ENCODE measurements at regions not wholly inside any gene's neighbourhood (a gene's known extent, or its start where the extent isn't known, plus 50 kb on each side); places are given as distances from the start of the nearest gene placed in this dataset.

- H3K4ac ChIP-seq (ENCODE audit: low read depth, low read length), result no peak overlapping the region
- no peak overlapping the region for H3K23ac ChIP-seq (ENCODE audit: insufficient read length, low read depth, low read length)
- no peaks in the 10 kb centered on the region for H3K4me1 ChIP-seq (ENCODE audit: insufficient read depth, low read length)
- no peak overlapping the region for H2BK5ac ChIP-seq (ENCODE audit: insufficient read length, low read length)
- H2BK20ac ChIP-seq (ENCODE audit: low read depth, low read length, poor library complexity, severe bottlenecking), result no peak overlapping the region
- H3T11ph ChIP-seq (ENCODE audit: low read length), result no peak overlapping the region
- no peaks in the 10 kb centered on the region for H3K27me3 ChIP-seq (ENCODE audit: insufficient read depth, low read length)
- no peak overlapping the region for H2AK5ac ChIP-seq (ENCODE audit: insufficient read length, low read length)
- Mint-ChIP-seq H3K9me3 (no peaks in the 10 kb centered on the region), H3K36me3 (ENCODE audit: insufficient read depth in 1 of 3, low read depth in 3 of 3) (no peaks in the 10 kb centered on the region), H3K4me3 (no peak overlapping the region), H3K27ac (no peak overlapping the region), H3K27me3 (ENCODE audit: low read depth) (peaks cover 4% of the 10 kb centered on the region), H3K4me1 (peaks cover 1 to 2% of the 10 kb centered on the region in 2 experiments; a peak in 1 of 4 replicates)
- H3K4me2 ChIP-seq (ENCODE audit: insufficient read depth, insufficient read length, low read length), result no peak overlapping the region
- no peak overlapping the region for H2BK15ac ChIP-seq (ENCODE audit: low read depth, low read length)
- H3K9ac ChIP-seq (ENCODE audit: extremely low read depth, insufficient read length, low read length), result no peak overlapping the region
- H3K23me2 ChIP-seq (ENCODE audit: insufficient read length, low read depth, low read length, poor library complexity, severe bottlenecking), result no peaks in the 10 kb centered on the region
- no peaks in the 10 kb centered on the region for H3K9me3 ChIP-seq (ENCODE audit: control insufficient read depth, low read depth, low read length)
- no peak overlapping the region for H3K27ac ChIP-seq (ENCODE audit: insufficient read length, low read depth, low read length)
- no peak overlapping the region for H3K18ac ChIP-seq (ENCODE audit: insufficient read length, low read depth, low read length)
- DNase-seq, result no peak
- no peak overlapping the region for H4K91ac ChIP-seq (ENCODE audit: insufficient read length, low read depth, low read length)
- H4K8ac ChIP-seq (replicated peaks; ENCODE audit: insufficient read length, low read depth, low read length), result no peak overlapping the region
- WGBS (ENCODE audit: extremely low coverage, insufficient read length, low lambda C conversion rate), result no CpG with 5 or more reads among the region's 6 CpGs
- no peaks in the 10 kb centered on the region for H4K20me1 ChIP-seq (ENCODE audit: control insufficient read depth, insufficient read depth, insufficient read length)
- no peaks in the 10 kb centered on the region for H3K79me1 ChIP-seq (ENCODE audit: insufficient read depth, low read depth, low read length, poor library complexity, severe bottlenecking)
- H2BK12ac ChIP-seq (ENCODE audit: insufficient read length, low read depth, low read length), result no peak overlapping the region
- H3K79me2 ChIP-seq (ENCODE audit: insufficient read depth, low read length), result no peaks in the 10 kb centered on the region
- no peak for TF ChIP-seq CTCF (conservative IDR thresholded peaks at IDR 0.05)
- no peak overlapping the region for H4K5ac ChIP-seq (ENCODE audit: insufficient read length, low read depth, low read length)
- H3K14ac ChIP-seq (ENCODE audit: insufficient read depth, low read length), result no peak overlapping the region
- H2BK120ac ChIP-seq (ENCODE audit: low read depth, low read length, poor library complexity, severe bottlenecking), result no peak overlapping the region
- H3K56ac ChIP-seq (ENCODE audit: insufficient read length, low read depth, low read length), result no peak overlapping the region
- H2AFZ ChIP-seq (ENCODE audit: low read length), result no peak overlapping the region
Observed at GRCh38 chr19:30679789-30680188, 307.6 kb downstream of the ZNF536 start.

All from H9 (cell line).